GM23248 (cell line): ENCODE measurements at regions not wholly inside any gene's neighbourhood (a gene's known extent, or its start where the extent isn't known, plus 50 kb on each side); places are given as distances from the start of the nearest gene placed in this dataset.

ENCODE experiments used
- DNase-seq: peaks from one replicate; pipeline ENCODE4 v3.0.0-alpha.2; 2015
- H2AFZ ChIP-seq: fragments of 200-600 bp; sonication (generic); 2 replicates; pipeline ENCODE4 v1.6.1; 2016; ENCODE audit warnings: antibody characterized with exemption
- H3F3A ChIP-seq: fragments of 200-600 bp; sonication (generic); 2 replicates; pipeline ENCODE4 v1.6.1; 2016; ENCODE audit warnings: mild to moderate bottlenecking, antibody characterized with exemption, mixed run types; ENCODE audit not compliant: insufficient read depth
- H3K27ac ChIP-seq: fragments of 200-600 bp; sonication (generic); 2 replicates; pipeline ENCODE4 v1.5.1; 2016; ENCODE audit warnings: mild to moderate bottlenecking
- H3K27me3 ChIP-seq: fragments of 200-600 bp; sonication (generic); replicated peaks from 2 replicates; pipeline ENCODE4 v1.6.1; 2016; ENCODE audit warnings: mild to moderate bottlenecking; ENCODE audit not compliant: insufficient read depth
- H3K36me3 ChIP-seq: fragments of 200-600 bp; sonication (generic); 2 replicates; pipeline ENCODE4 v1.6.1; 2016; ENCODE audit warnings: low read depth, mild to moderate bottlenecking
- H3K4me1 ChIP-seq: fragments of 200-600 bp; sonication (generic); 2 replicates; pipeline ENCODE4 v1.6.1; 2016; ENCODE audit warnings: mild to moderate bottlenecking; ENCODE audit not compliant: insufficient read depth
- H3K4me2 ChIP-seq: fragments of 200-600 bp; sonication (generic); one replicate; pipeline ENCODE4 v1.6.1; 2016; ENCODE audit warnings: mild to moderate bottlenecking; ENCODE audit not compliant: unreplicated experiment
- H3K4me3 ChIP-seq: fragments of 200-600 bp; sonication (generic); 2 replicates; pipeline ENCODE4 v1.5.1; 2016; ENCODE audit warnings: mild to moderate bottlenecking
- H3K79me2 ChIP-seq: fragments of 200-600 bp; sonication (generic); 2 replicates; pipeline ENCODE4 v1.6.1; 2016; ENCODE audit warnings: mild to moderate bottlenecking; ENCODE audit not compliant: insufficient read depth
- H3K9ac ChIP-seq: fragments of 200-600 bp; sonication (generic); 2 replicates; pipeline ENCODE4 v1.6.1; 2016; ENCODE audit warnings: mild to moderate bottlenecking
- H3K9me2 ChIP-seq: fragments of 200-600 bp; sonication (generic); 2 replicates; pipeline ENCODE4 v1.6.1; 2016; ENCODE audit warnings: mixed run types, mild to moderate bottlenecking, moderate library complexity; ENCODE audit not compliant: insufficient read depth
- H3K9me3 ChIP-seq: fragments of 200-600 bp; sonication (generic); one replicate; pipeline ENCODE4 v1.6.1; 2017; ENCODE audit warnings: low read depth
- H4K20me1 ChIP-seq: fragments of 200-600 bp; sonication (generic); 2 replicates; pipeline ENCODE4 v1.6.0; 2016; ENCODE audit not compliant: insufficient read depth
- EZH2 ChIP-seq: fragments of 200-600 bp; sonication (generic); IDR thresholded peaks from 2 replicates; pipeline ENCODE4 v1.6.1; 2018; ENCODE audit warnings: antibody characterized with exemption, mild to moderate bottlenecking; ENCODE audit not compliant: insufficient read depth, poor library complexity, severe bottlenecking
- EZH2phosphoT487 ChIP-seq: fragments of 200-600 bp; sonication (generic); IDR thresholded peaks from 2 replicates; pipeline ENCODE4 v1.6.1; 2018; ENCODE audit warnings: antibody characterized with exemption, moderate library complexity, mild to moderate bottlenecking, low read depth; ENCODE audit not compliant: insufficient read depth
- WGBS, 2 experiments: methylation state at CpG; one replicate each; pipeline ENCODE4 v1.1.6; 2015 to 2017; ENCODE audit warnings: low lambda C conversion rate in 2 of 2, low coverage in 1 of 2; ENCODE audit errors: missing lambda C conversion rate in 2 of 2; 5-methylcytosine and 5-hydroxymethylcytosine counted together
- in situ Hi-C: fragments of 300-500 bp; cut with MboI; formaldehyde crosslinking; loops from 2 replicates; pipeline ENCODE4 v1.15.0; 2020

GRCh38 chr9:135300346-135301141 lies 179.0 kb upstream of the PPP1R26 start:
- no peak overlapping the region for H3K4me2 ChIP-seq
- in situ Hi-C loops, result no loop called here
- no peaks in the 10 kb centered on the region for H3K9me3 ChIP-seq
- no peak overlapping the region for H2AFZ ChIP-seq
- no peaks in the 10 kb centered on the region for H3F3A ChIP-seq
- H3K9me2 ChIP-seq, result no peaks in the 10 kb centered on the region
- 37 to 41% methylated on average over 19 to 21 of the region's 21 CpGs for WGBS, 2 experiments
- H3K9ac ChIP-seq, result no peak overlapping the region
- no peak for DNase-seq
- H3K4me1 ChIP-seq, result no peaks in the 10 kb centered on the region
- no peaks in the 10 kb centered on the region for H4K20me1 ChIP-seq
- no peak overlapping the region for H3K27ac ChIP-seq
- TF ChIP-seq EZH2phosphoT487, result no peak
- peaks cover 46% of the 10 kb centered on the region; the same call in 1 of the 2 replicates for H3K27me3 ChIP-seq
- no peaks in the 10 kb centered on the region for H3K36me3 ChIP-seq
- no peak overlapping the region for H3K4me3 ChIP-seq
- H3K79me2 ChIP-seq, result no peaks in the 10 kb centered on the region

- Histone ChIP-seq H3K27ac (no peak overlapping the region), H3K4me1 (no peaks in the 10 kb centered on the region), H4K20me1 (no peaks in the 10 kb centered on the region), H3K4me3 (no peak overlapping the region), H3K36me3 (no peaks in the 10 kb centered on the region), H3K9me2 (no peaks in the 10 kb centered on the region), H3F3A (no peaks in the 10 kb centered on the region), H3K79me2 (no peaks in the 10 kb centered on the region), H2AFZ (no peak overlapping the region), H3K9me3 (no peaks in the 10 kb centered on the region), H3K4me2 (no peak overlapping the region), H3K9ac (no peak overlapping the region), H3K27me3 (peaks cover 46% of the 10 kb centered on the region; the same call in 1 of the 2 replicates)
- 19 to 28% methylated on average over 38 to 39 of the region's 40 CpGs for WGBS, 2 experiments
- in situ Hi-C loops, result no loop called here
- DNase-seq, result no peak
- no peak for TF ChIP-seq EZH2
- no peak for TF ChIP-seq EZH2phosphoT487
These were observed 178.0 kb upstream of the PPP1R26 start for GRCh38 chr9:135301271-135302263.

GRCh38 chr9:135302329-135303279 lies 177.0 kb upstream of the PPP1R26 start:
- Histone ChIP-seq H3K4me1 (no peaks in the 10 kb centered on the region), H3K27me3 (peaks cover 45% of the 10 kb centered on the region; the same call in 1 of the 2 replicates), H3K27ac (no peak overlapping the region), H3K9ac (no peak overlapping the region), H3K4me3 (no peak overlapping the region), H3K79me2 (no peaks in the 10 kb centered on the region), H3K36me3 (no peaks in the 10 kb centered on the region), H3K9me3 (no peaks in the 10 kb centered on the region), H2AFZ (no peak overlapping the region), H4K20me1 (no peaks in the 10 kb centered on the region), H3K4me2 (no peak overlapping the region), H3K9me2 (no peaks in the 10 kb centered on the region), H3F3A (no peaks in the 10 kb centered on the region)
- in situ Hi-C loops, result no loop called here
- 34 to 41% methylated on average over 26 to 28 of the region's 28 CpGs for WGBS, 2 experiments
- no peak for TF ChIP-seq EZH2
- no peak for TF ChIP-seq EZH2phosphoT487
- no peak for DNase-seq

- no peak overlapping the region for H3K4me2 ChIP-seq
- no peak overlapping the region for H3K4me3 ChIP-seq
- WGBS, 2 experiments, result 8 to 22% methylated on average over 3 of the region's 3 CpGs
- H3K9ac ChIP-seq, result no peak overlapping the region
- in situ Hi-C loops, result no loop called here
- H3K9me2 ChIP-seq, result no peaks in the 10 kb centered on the region
- H4K20me1 ChIP-seq, result no peaks in the 10 kb centered on the region
- no peak for DNase-seq
- no peaks in the 10 kb centered on the region for H3K4me1 ChIP-seq
- H3K9me3 ChIP-seq, result no peaks in the 10 kb centered on the region
- no peaks in the 10 kb centered on the region for H3F3A ChIP-seq
- no peak for TF ChIP-seq EZH2phosphoT487
- no peak for TF ChIP-seq EZH2
- no peaks in the 10 kb centered on the region for H3K79me2 ChIP-seq
- no peaks in the 10 kb centered on the region for H3K36me3 ChIP-seq
- H3K27me3 ChIP-seq, result peaks cover 40% of the 10 kb centered on the region
- H2AFZ ChIP-seq, result no peak overlapping the region
- no peak overlapping the region for H3K27ac ChIP-seq
These were observed 176.3 kb upstream of the PPP1R26 start for GRCh38 chr9:135303280-135303647.
